ENCODE measurements at regions not wholly inside any gene's neighbourhood (a gene's known extent, or its start where the extent isn't known, plus 50 kb on each side); places are given as distances from the start of the nearest gene placed in this dataset.

- DNase-seq (ENCODE audit: low spot score), result no peak
Measured at GRCh38 chr17:77001487-77001886, 133.3 kb downstream of the MGAT5B start.

GRCh38 chr17:77002103-77003045, 134.2 kb downstream of the MGAT5B start:
- DNase-seq (ENCODE audit: low spot score), result peak; percentile 95

DNA sequence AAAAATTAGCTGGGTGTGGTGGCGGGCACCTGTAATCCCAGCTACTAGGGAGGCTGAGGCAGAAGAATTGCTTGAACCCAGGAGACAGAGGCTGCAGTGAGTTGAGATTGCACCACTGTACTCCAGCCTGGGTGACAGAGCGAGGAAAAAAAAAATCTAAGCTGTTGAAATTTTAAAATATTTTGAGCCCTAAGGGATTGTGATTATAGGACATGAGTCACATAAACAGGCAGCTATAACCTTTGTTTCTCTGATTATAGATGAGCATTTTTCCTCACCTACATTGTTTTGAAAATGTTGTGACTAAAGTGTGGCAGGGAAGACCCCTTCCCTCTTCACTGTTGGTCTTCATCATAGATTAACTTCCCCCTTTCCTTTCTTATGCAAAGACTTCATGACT, 135.5 kb downstream of the MGAT5B start:
- DNase-seq (ENCODE audit: low spot score), result no peak

DNA sequence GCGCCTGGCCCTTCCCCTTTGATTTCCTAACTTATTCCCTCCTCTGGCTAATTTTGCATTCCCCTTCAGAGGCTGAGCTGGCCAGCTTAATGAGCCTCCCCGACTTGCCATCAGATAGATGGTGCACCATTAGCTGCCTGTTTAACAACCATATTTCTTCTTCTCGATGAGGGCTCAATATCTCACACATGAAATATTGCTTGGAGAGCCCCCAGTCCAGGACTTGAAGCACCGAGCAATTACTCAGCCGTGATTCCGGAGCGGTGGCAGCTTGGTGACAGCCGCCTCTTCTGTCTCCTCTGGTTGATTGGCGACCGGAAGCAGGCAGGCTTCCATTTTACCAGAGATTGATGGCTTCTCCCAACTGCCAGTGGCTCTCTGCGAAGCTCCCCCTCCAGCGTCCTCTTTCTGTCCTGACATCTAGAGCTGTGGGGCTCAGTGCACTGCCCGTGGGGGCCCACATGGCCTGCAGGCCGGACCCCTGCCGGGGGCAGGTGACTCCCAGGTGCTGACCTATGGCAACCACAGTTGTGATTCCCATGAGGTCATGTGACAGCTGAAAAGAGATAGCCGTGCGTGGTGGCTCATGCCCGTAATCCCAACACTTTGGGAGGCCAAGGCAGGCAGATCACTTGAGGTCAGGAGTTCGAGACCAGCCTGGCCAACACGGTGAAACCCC, 133.7 kb upstream of the SEC14L1 start:
- no peak for DNase-seq (ENCODE audit: low spot score)

DNA sequence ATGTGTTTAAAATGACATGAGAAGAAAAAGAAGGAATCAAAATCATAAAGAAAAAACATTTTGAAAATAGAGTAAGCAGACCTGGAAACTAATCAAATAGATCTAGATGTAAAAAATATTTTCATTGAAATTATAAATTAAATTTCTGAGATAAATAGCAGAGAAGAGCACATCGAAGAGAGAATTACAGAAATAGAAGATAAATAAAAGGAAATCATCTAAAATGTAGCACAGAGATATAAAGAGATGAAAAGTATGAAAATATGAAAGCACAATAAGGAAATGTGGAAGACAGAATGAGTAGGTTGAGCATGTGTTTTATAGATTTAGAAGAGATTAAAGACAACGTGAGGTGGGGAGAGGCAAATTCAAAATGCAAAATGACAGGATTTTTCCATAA, 130.9 kb upstream of the SEC14L1 start:
- DNase-seq (ENCODE audit: low spot score), result no peak

- no peak for DNase-seq (ENCODE audit: low spot score)
Measured at GRCh38 chr17:77010667-77011066, 130.1 kb upstream of the SEC14L1 start.

- peak; percentile 30 for DNase-seq (ENCODE audit: low spot score)
Measured at GRCh38 chr17:77011173-77012011, 129.4 kb upstream of the SEC14L1 start.

DNA sequence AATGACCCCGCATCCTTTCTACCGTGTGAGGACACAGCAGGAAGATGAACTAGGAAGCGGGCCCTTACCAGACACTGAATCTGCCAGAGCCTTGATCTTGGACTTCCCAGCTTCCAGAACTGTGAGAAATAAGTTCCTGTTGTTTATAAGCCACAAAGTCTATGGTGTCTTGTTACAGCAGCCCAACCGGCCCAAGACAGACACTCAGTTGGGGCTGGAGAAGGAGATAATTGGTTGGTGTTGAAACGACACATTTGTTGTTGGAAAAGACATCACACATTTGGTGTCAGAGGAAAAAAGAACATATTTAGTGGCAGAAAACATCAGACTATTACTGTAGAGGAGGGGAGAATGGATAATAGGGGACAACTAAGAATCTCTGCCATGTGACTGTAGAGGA, 122.3 kb upstream of the SEC14L1 start:
- DNase-seq (ENCODE audit: low spot score), result no peak

- no peak for DNase-seq (ENCODE audit: low spot score)
Measured at GRCh38 chr17:77019893-77020379, 120.8 kb upstream of the SEC14L1 start.

DNA sequence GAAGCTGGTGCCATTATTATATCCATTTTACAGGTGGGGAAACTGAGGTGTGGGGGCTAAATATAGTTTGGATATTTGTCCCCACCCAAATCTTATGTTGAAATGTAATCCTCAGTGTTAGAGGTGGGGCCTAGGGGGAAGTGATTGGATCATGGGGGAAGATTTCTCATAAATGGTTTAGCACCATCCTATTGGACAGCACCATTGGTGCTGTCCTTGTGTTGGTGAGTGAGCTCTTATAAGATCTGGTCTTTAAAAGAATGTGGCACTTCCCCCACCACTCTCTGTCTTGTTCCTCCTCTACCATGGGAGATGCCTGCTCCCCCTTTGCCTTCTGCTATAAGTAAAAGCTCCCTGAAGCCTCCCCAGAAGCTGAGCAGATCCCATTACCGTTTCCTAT, 119.8 kb upstream of the SEC14L1 start:
- no peak for DNase-seq (ENCODE audit: low spot score)

GRCh38 chr17:77022766-77023165, 118.0 kb upstream of the SEC14L1 start:
- no peak for DNase-seq (ENCODE audit: low spot score)

DNA sequence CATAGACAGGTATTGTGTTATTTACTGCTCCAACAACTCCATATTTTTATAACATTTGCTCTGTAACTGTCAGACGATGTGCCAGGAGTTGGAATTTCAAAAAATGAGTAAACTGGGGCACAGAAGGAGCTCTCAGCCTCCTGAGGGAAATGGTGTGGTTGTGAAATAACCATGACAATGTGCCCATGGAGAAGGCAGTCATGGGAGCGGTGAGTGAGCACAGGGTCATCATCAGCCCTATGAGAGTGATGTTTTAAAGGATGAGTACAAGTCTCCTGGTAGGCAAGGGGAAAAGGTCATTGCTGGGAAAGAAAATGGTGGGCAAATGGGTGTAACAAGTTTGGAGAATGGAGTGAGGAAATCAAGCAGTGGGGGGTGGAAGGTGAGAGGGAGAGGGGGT, 115.0 kb upstream of the SEC14L1 start:
- DNase-seq (ENCODE audit: low spot score), result no peak

GRCh38 chr17:77027271-77027889, 113.4 kb upstream of the SEC14L1 start:
- no peak for DNase-seq (ENCODE audit: low spot score)

- no peak for DNase-seq (ENCODE audit: low spot score)
Measured at GRCh38 chr17:77028900-77029299, 111.9 kb upstream of the SEC14L1 start.

DNA sequence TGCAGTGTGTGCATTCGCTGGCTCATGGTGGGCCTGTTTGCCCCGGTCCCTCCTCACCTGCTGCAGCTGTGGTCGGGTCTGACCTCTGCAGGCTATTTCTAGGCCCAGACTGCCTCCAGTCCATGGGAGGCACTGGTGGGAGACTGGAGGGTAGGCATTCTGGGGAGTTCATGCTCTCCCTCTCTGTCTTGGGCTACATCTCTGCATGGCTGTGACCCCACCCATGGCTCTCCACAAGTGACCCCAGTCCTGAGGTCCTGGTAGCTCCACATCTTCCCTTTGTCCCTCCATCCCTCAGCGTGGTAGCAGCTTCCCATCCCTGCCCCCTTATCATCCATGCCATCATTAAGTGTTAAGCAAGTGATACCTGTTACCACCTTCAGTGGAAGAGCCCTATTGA, 107.8 kb upstream of the SEC14L1 start:
- no peak for DNase-seq (ENCODE audit: low spot score)

DNA sequence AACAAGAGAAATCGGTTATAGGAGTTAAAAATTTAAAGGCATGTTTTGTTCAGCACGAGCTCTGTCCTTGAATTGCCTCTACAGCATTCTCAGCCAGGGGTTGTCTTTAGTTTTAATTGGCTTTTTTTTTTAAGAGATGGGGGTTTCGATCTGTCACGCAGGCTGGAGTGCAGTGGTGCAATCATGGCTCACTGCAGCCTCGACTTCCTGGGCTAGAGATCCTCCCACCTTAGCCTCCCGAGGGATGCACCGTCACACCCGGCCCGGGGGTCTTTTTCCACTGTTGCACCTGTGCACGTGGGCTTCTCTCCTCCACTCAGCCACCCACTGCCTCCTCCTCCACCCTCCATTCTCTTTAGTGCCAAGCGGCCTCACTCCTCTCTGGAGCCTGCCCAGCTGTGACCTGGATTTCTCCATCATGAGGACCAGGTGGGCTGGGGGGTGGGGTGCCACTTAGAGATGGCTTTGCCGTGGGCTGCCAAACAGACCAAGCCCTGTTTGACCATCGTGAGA, 106.8 kb upstream of the SEC14L1 start:
- DNase-seq (ENCODE audit: low spot score), result no peak

- DNase-seq (ENCODE audit: low spot score), result no peak
Measured at GRCh38 chr17:77034677-77035424, 105.9 kb upstream of the SEC14L1 start.

GRCh38 chr17:77035526-77035925, 105.2 kb upstream of the SEC14L1 start:
- no peak for DNase-seq (ENCODE audit: low spot score)

DNA sequence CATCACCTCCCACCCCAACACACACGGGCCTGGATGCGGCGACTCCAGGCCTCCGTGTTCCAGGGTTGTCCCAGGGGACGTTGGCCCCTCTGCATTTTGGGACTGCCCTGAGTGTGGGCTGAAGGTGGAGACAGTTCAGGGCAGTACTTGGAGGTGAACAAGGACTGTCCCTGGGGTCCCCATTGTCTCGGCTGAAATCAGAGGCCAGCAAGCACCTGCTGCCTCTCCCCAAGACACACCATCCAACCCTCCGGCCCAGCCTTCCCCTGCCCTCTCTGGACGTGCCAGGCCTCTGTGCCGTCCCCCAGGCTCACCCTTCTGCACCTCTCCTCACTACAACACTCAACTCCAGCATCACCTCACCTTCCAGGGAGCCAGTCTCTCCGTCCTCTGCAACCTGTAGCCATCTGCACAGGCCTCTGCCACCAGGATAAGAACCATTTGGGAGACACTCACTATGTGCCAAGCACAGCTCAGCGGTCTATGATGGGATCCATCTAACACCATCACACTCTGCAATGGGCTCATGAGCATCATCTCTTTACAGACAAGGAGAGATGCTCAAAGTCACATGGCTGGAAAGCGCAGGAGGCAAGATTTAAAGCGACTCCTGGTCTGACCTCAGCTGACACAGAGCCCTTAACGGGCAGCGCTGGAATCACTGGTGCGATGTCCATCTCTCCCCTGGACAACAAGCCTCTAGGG, 104.5 kb upstream of the SEC14L1 start:
- no peak for DNase-seq (ENCODE audit: low spot score)

DNA sequence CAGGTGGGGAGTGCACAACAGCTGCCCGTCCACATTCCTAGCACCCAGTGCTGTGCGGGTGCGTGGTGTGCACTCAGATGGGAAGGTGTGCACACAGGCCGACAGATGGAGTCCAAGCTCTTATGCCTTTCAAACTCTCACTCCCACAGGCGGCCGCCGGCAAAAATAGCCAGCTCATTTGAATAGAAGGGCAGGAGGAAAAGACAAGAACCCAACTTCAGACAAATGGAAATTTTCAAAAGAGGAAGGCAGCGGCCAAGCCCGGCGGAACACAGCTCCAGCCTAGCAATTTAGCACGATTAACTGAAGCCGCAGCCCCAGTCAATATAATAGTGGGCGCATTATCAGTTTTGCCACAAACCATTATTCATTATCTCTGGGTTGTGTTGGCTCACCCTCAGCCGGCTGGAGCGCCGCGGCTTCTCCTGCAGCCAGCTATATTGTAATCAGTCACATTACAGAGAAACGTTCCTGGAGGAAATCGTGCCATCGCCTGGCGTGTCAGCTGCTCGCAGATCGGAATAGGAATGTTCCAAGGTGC, 103.9 kb upstream of the SEC14L1 start:
- peak; percentile 26 for DNase-seq (ENCODE audit: low spot score)
